Fibroblast of lung (primary cell): ENCODE measurements at regions not wholly inside any gene's neighbourhood (a gene's known extent, or its start where the extent isn't known, plus 50 kb on each side); places are given as distances from the start of the nearest gene placed in this dataset.

Source experiments
- EZH2 ChIP-seq: IDR thresholded peaks from 2 replicates; pipeline ENCODE4 v1.5.1; 2012; ENCODE audit warnings: low read length, control low read depth, mild to moderate bottlenecking; ENCODE audit errors: missing control alignments
- TF ChIP-seq, protein P1 (sequence below), 2 donors: IDR thresholded peaks in 1 of 2; conservative IDR thresholded peaks in 1 of 2; 1 replicate in 1 of 2; 2 replicates in 1 of 2; pipeline ENCODE4 v1.5.1; 2011 to 2012; ENCODE audit warnings: low read length in 2 of 2, control low read depth in 1 of 2, inconsistent platforms in 1 of 2, low read depth in 1 of 2, mild to moderate bottlenecking in 1 of 2

DNA sequence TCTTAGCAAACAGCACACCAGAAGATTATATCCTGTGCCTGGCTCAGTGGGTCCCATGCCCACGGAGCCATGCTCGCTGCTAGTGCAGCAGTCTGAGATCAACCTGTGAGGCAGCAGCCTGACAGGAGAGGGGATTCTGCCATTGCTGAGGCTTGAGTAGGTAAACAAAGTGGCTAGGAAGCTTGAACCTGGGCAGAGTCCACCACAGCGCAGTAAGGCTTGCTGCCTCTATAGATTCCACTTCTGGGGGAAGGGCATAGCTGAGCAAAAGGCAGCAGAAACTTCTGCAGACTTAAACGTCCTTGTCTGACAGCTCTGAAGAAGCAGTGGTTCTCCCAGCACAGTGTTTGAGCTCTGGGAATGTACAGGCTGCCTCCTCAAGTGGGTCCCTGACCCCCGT lies 210.3 kb downstream of the RMST start:
- TF ChIP-seq EZH2: no peak
- TF ChIP-seq, protein P1, sequence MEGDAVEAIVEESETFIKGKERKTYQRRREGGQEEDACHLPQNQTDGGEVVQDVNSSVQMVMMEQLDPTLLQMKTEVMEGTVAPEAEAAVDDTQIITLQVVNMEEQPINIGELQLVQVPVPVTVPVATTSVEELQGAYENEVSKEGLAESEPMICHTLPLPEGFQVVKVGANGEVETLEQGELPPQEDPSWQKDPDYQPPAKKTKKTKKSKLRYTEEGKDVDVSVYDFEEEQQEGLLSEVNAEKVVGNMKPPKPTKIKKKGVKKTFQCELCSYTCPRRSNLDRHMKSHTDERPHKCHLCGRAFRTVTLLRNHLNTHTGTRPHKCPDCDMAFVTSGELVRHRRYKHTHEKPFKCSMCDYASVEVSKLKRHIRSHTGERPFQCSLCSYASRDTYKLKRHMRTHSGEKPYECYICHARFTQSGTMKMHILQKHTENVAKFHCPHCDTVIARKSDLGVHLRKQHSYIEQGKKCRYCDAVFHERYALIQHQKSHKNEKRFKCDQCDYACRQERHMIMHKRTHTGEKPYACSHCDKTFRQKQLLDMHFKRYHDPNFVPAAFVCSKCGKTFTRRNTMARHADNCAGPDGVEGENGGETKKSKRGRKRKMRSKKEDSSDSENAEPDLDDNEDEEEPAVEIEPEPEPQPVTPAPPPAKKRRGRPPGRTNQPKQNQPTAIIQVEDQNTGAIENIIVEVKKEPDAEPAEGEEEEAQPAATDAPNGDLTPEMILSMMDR (conservative IDR thresholded peaks at IDR 0.05 in 1 of 2, IDR thresholded peaks at IDR 0.05 in 1 of 2; ENCODE audit: low read depth in 1 of 2, low read length in 2 of 2): no peak
